ENCODE measurements at regions not wholly inside any gene's neighbourhood (a gene's known extent, or its start where the extent isn't known, plus 50 kb on each side); places are given as distances from the start of the nearest gene placed in this dataset.

DNA sequence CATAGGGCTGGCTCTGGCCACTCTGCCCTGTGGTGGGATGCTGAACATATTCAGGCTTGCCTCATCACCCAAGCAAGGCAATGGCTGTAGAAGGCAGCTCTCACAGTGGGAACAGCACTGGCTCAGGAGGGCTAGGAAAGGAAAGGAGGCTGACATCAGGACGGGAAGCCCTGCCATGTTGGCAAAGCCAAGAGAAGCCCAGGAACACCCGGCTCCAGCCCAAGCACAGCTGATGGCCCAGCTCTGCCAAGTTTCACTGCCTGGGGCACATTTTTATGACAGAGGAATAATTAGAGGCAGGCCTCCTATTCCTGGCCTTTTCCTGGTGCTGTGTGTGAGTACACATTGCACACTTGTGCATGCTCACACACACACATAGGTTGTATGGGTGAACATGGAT is 163.6 kb upstream of the SMIM23 start:
- no peaks in the 10 kb centered on the region for H3K27me3 ChIP-seq (replicated peaks; ENCODE audit: insufficient read depth, low read depth, low read length, poor library complexity)
- no peaks in the 10 kb centered on the region for H3K4me1 ChIP-seq (ENCODE audit: insufficient read depth, low read length, poor library complexity, severe bottlenecking)
- H3K9me3 ChIP-seq (ENCODE audit: low read depth, low read length, poor library complexity, severe bottlenecking): no peaks in the 10 kb centered on the region
- TF ChIP-seq CTCF (conservative IDR thresholded peaks at IDR 0.05; ENCODE audit: low read depth, low read length) (no peak), EZH2 (IDR thresholded peaks at IDR 0.05; ENCODE audit: borderline replicate concordance, low read depth, low read length, poor library complexity, severe bottlenecking) (no peak)
- no peaks in the 10 kb centered on the region for H3K36me3 ChIP-seq (ENCODE audit: insufficient read depth, low read length, poor library complexity, severe bottlenecking)
- DNase-seq (ENCODE audit: low spot score): no peak
- intact Hi-C loops (cut with micrococcal nuclease; ENCODE audit: unreplicated experiment): loop anchor here (10.0 kb wide), 1 partner anchor 197 kb away; no protein-coding TSS in a partner anchor
- BruUV-seq (replicated peaks): no TSS peak
- POLR2A ChIA-PET (ENCODE audit: low non-redundant PET): no interaction called here
- H3K27ac ChIP-seq (ENCODE audit: low read depth, low read length, poor library complexity, severe bottlenecking): no peak overlapping the region
- no peak overlapping the region for H3K4me3 ChIP-seq (ENCODE audit: low read depth, low read length, poor library complexity, severe bottlenecking)
- CTCF ChIA-PET: no interaction called here

GRCh38 chr5:171623107-171623506 is 162.5 kb upstream of the SMIM23 start:
- Histone ChIP-seq H3K27me3 (replicated peaks; ENCODE audit: insufficient read depth, low read depth, low read length, poor library complexity) (peaks cover 4% of the 10 kb centered on the region), H3K4me3 (ENCODE audit: low read depth, low read length, poor library complexity, severe bottlenecking) (no peak overlapping the region), H3K27ac (ENCODE audit: low read depth, low read length, poor library complexity, severe bottlenecking) (no peak overlapping the region), H3K4me1 (ENCODE audit: insufficient read depth, low read length, poor library complexity, severe bottlenecking) (no peaks in the 10 kb centered on the region), H3K36me3 (ENCODE audit: insufficient read depth, low read length, poor library complexity, severe bottlenecking) (no peaks in the 10 kb centered on the region), H3K9me3 (ENCODE audit: low read depth, low read length, poor library complexity, severe bottlenecking) (no peaks in the 10 kb centered on the region)
- no TSS peak for BruUV-seq (replicated peaks)
- POLR2A ChIA-PET (ENCODE audit: low non-redundant PET): no interaction called here
- no peak for DNase-seq (ENCODE audit: low spot score)
- no peak for TF ChIP-seq CTCF (conservative IDR thresholded peaks at IDR 0.05; ENCODE audit: low read depth, low read length)
- TF ChIP-seq EZH2 (IDR thresholded peaks at IDR 0.05; ENCODE audit: borderline replicate concordance, low read depth, low read length, poor library complexity, severe bottlenecking): no peak
- CTCF ChIA-PET: no interaction called here
- intact Hi-C loops (cut with micrococcal nuclease; ENCODE audit: unreplicated experiment): loop anchor here (10.0 kb wide), 1 partner anchor 198 kb away; no protein-coding TSS in a partner anchor

DNA sequence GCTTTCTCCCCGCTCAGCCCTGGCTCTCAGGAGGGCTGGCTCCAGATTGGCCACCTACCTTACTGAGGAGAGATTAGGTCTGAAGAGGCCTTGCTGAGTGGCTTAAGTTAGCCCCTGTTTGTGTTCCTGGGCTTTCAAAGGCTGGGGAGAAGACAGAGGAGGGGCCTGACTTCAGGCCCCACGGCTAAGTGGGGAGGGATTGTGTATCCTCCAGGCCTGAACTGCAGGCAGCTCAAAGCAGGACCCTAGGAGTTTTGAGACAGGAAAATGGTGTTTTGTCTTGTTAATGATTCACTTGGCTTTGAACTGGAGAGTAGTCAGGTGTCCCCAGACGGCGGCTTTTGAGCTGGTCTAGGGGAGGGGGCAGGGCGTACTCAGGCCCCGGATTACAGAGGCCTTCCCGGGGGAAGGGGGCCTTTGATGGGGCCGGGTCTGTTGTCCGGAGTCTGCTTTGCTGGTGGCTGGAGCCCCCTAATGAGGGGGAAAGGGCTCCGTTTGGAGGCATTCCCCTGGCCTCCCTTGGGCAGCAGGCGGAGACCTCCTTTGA is 162.0 kb upstream of the SMIM23 start:
- CTCF ChIA-PET: no interaction called here
- no TSS peak for BruUV-seq (replicated peaks)
- H3K27me3 ChIP-seq (replicated peaks; ENCODE audit: insufficient read depth, low read depth, low read length, poor library complexity): peaks cover 6% of the 10 kb centered on the region

More for the DNA sequence above, 162.0 kb upstream of the SMIM23 start:
- POLR2A ChIA-PET (ENCODE audit: low non-redundant PET): no interaction called here
- no peak for TF ChIP-seq CTCF (conservative IDR thresholded peaks at IDR 0.05; ENCODE audit: low read depth, low read length)
- no peak for TF ChIP-seq EZH2 (IDR thresholded peaks at IDR 0.05; ENCODE audit: borderline replicate concordance, low read depth, low read length, poor library complexity, severe bottlenecking)
- H3K4me3 ChIP-seq (ENCODE audit: low read depth, low read length, poor library complexity, severe bottlenecking): no peak overlapping the region
- DNase-seq (ENCODE audit: low spot score): no peak
- intact Hi-C loops (cut with micrococcal nuclease; ENCODE audit: unreplicated experiment): loop anchor here (10.0 kb wide), 1 partner anchor 199 kb away; no protein-coding TSS in a partner anchor
- no peaks in the 10 kb centered on the region for H3K9me3 ChIP-seq (ENCODE audit: low read depth, low read length, poor library complexity, severe bottlenecking)
- H3K4me1 ChIP-seq (ENCODE audit: insufficient read depth, low read length, poor library complexity, severe bottlenecking): no peaks in the 10 kb centered on the region
- H3K36me3 ChIP-seq (ENCODE audit: insufficient read depth, low read length, poor library complexity, severe bottlenecking): no peaks in the 10 kb centered on the region
- H3K27ac ChIP-seq (ENCODE audit: low read depth, low read length, poor library complexity, severe bottlenecking): no peak overlapping the region

Data from A673 (cell line).